CD4-positive, alpha-beta T cell (primary cell): ENCODE measurements at regions not wholly inside any gene's neighbourhood (a gene's known extent, or its start where the extent isn't known, plus 50 kb on each side); places are given as distances from the start of the nearest gene placed in this dataset.
"Not testable (repeated sequence)": the region's sequence is repeated elsewhere in the genome, so short reads cannot be mapped to it uniquely, and the experiment has no call there.

Experiments
- ATAC-seq: fragments of 200-7000 bp; cut with Tn5 transposase; one replicate; pipeline ENCODE4 v1.10.0; 2022; ENCODE audit warnings: mild to moderate bottlenecking; ENCODE audit not compliant: poor library complexity
- CTCF ChIA-PET: fragments of 350-600 bp; sonication (Branson Sonifier 250); formaldehyde crosslinking; loops from one replicate; lab custom pipeline; 2021; ENCODE audit warnings: antibody characterized with exemption, inconsistent platforms; lab: Charles Lee
- POLR2A ChIA-PET: fragments of 350-600 bp; sonication (Branson Sonifier 250); formaldehyde crosslinking; loops from one replicate; lab custom pipeline; 2021; ENCODE audit warnings: antibody characterized with exemption, inconsistent platforms; lab: Charles Lee
- DNase-seq, 14 experiments: peaks; one replicate each; pipeline ENCODE4 v3.0.0-alpha.2; 2013 to 2020; ENCODE audit warnings: mixed read lengths in 2 of 14
- H3K27ac ChIP-seq, 2 donors: one replicate each; pipeline versions ENCODE4 v1.5.1 to v1.7.0; 2013; ENCODE audit warnings: low read length in 2 of 2, low read depth in 1 of 2, mild to moderate bottlenecking in 1 of 2
- H3K27me3 ChIP-seq, 2 experiments: 1 replicate in 1 of 2; 2 replicates in 1 of 2; pipeline versions ENCODE4 v1.6.1 to v1.7.0; 2013; ENCODE audit warnings: low read length in 2 of 2, control low read depth in 1 of 2, mild to moderate bottlenecking in 1 of 2, moderate library complexity in 1 of 2; ENCODE audit not compliant: insufficient read depth in 2 of 2, control insufficient read depth in 1 of 2
- H3K36me3 ChIP-seq: one replicate; pipeline ENCODE4 v1.6.1; 2013; ENCODE audit warnings: low read length, control low read depth; ENCODE audit not compliant: insufficient read depth
- H3K4me1 ChIP-seq: one replicate; pipeline ENCODE4 v1.6.1; 2013; ENCODE audit warnings: low read length, control low read depth; ENCODE audit not compliant: insufficient read depth
- H3K4me3 ChIP-seq: one replicate; pipeline ENCODE4 v1.5.1; 2013; ENCODE audit warnings: mild to moderate bottlenecking, low read length, moderate library complexity
- H3K9me3 ChIP-seq, 2 experiments: 1 replicate in 1 of 2; 2 replicates in 1 of 2; pipeline versions ENCODE4 v1.6.1 to v1.7.0; 2013; ENCODE audit warnings: low read length in 2 of 2, mild to moderate bottlenecking in 2 of 2, control low read depth in 1 of 2, moderate library complexity in 1 of 2; ENCODE audit not compliant: control insufficient read depth in 1 of 2, insufficient read depth in 1 of 2
- H3K27ac Mint-ChIP-seq: one replicate; pipeline ENCODE4 v1.8.0; 2020; ENCODE audit warnings: mixed read lengths
- H3K27me3 Mint-ChIP-seq: one replicate; pipeline ENCODE4 v1.8.0; 2021; ENCODE audit warnings: mixed read lengths
- H3K36me3 Mint-ChIP-seq: one replicate; pipeline ENCODE4 v1.8.0; 2021; ENCODE audit warnings: low read depth, mixed read lengths
- H3K4me1 Mint-ChIP-seq: one replicate; pipeline ENCODE4 v1.8.0; 2021; ENCODE audit warnings: low read depth, mixed read lengths
- H3K4me3 Mint-ChIP-seq: one replicate; pipeline ENCODE4 v1.8.0; 2020; ENCODE audit warnings: mild to moderate bottlenecking, mixed read lengths
- H3K9me3 Mint-ChIP-seq: one replicate; pipeline ENCODE4 v1.8.0; 2020; ENCODE audit warnings: mixed read lengths
- CTCF ChIP-seq: fragments of 200-600 bp; IDR thresholded peaks from one replicate; pipeline ENCODE4 v1.8.0; 2022; ENCODE audit warnings: antibody characterized with exemption, mild to moderate bottlenecking
- intact Hi-C, 2 experiments: fragments of 100-400 bp; cut with DNase I in 1 of 2; cut with micrococcal nuclease in 1 of 2; formaldehyde crosslinking; loops; one replicate each; pipeline versions ENCODE4 v1.15.1 to v1.9.0; 2023 to 2025; cut with DNase I, micrococcal nuclease

GRCh38 chr20:47907031-47907675 is 121.9 kb upstream of the SULF2 start:
- no peak overlapping the region for H3K4me3 Mint-ChIP-seq
- H3K27ac ChIP-seq = no peak overlapping the region
- ChIA-PET CTCF (no interaction called here), POLR2A (no interaction called here)
- no peaks in the 10 kb centered on the region for H3K27me3 ChIP-seq
- H3K9me3 ChIP-seq = peaks cover 0 to 5% of the 10 kb centered on the region in 2 experiments
- no peaks in the 10 kb centered on the region for H3K9me3 Mint-ChIP-seq
- H3K36me3 ChIP-seq = no peaks in the 10 kb centered on the region
- no peak for ATAC-seq
- no peaks in the 10 kb centered on the region for H3K4me1 ChIP-seq
- intact Hi-C loops = no loop called here
- no peak for DNase-seq
- no peak overlapping the region for H3K27ac Mint-ChIP-seq
- H3K4me1 Mint-ChIP-seq = no peaks in the 10 kb centered on the region
- H3K27me3 Mint-ChIP-seq = peaks cover 15% of the 10 kb centered on the region
- H3K36me3 Mint-ChIP-seq = no peaks in the 10 kb centered on the region
- H3K4me3 ChIP-seq = no peak overlapping the region
- no peak for TF ChIP-seq CTCF

GRCh38 chr20:47906348-47906660 is 121.0 kb upstream of the SULF2 start:
- peaks cover 15% of the 10 kb centered on the region for H3K27me3 Mint-ChIP-seq
- ATAC-seq (no peak), DNase-seq (no peak)
- H3K9me3 Mint-ChIP-seq = no peaks in the 10 kb centered on the region
- H3K27ac Mint-ChIP-seq = no peak overlapping the region
- TF ChIP-seq CTCF = no peak
- H3K27me3 ChIP-seq = no peaks in the 10 kb centered on the region
- H3K4me3 ChIP-seq = no peak overlapping the region
- ChIA-PET POLR2A (no interaction called here), CTCF (no interaction called here)
- H3K9me3 ChIP-seq = peaks cover 0 to 5% of the 10 kb centered on the region in 2 experiments
- no peaks in the 10 kb centered on the region for H3K36me3 ChIP-seq
- H3K4me1 ChIP-seq = no peaks in the 10 kb centered on the region
- H3K36me3 Mint-ChIP-seq = no peaks in the 10 kb centered on the region
- no peaks in the 10 kb centered on the region for H3K4me1 Mint-ChIP-seq
- H3K27ac ChIP-seq = no peak overlapping the region
- no peak overlapping the region for H3K4me3 Mint-ChIP-seq
- intact Hi-C loops = no loop called here

- H3K4me1 ChIP-seq = no peaks in the 10 kb centered on the region
- no peak overlapping the region for H3K4me3 ChIP-seq
- ChIA-PET CTCF (no interaction called here), POLR2A (no interaction called here)
- peaks cover 0 to 5% of the 10 kb centered on the region in 2 experiments for H3K9me3 ChIP-seq
- peaks cover 15% of the 10 kb centered on the region for H3K27me3 Mint-ChIP-seq
- H3K4me1 Mint-ChIP-seq = no peaks in the 10 kb centered on the region
- no peak for ATAC-seq
- H3K27ac ChIP-seq = no peak overlapping the region
- no peaks in the 10 kb centered on the region for H3K9me3 Mint-ChIP-seq
- H3K4me3 Mint-ChIP-seq = no peak overlapping the region
- intact Hi-C loops = no loop called here
- no peak for TF ChIP-seq CTCF
- no peaks in the 10 kb centered on the region for H3K36me3 Mint-ChIP-seq
- no peaks in the 10 kb centered on the region for H3K36me3 ChIP-seq
- no peaks in the 10 kb centered on the region for H3K27me3 ChIP-seq
- DNase-seq = no peak
- no peak overlapping the region for H3K27ac Mint-ChIP-seq
These were observed 120.5 kb upstream of the SULF2 start for GRCh38 chr20:47905628-47906347.

GRCh38 chr20:47903009-47903408 is 117.7 kb upstream of the SULF2 start:
- intact Hi-C loops, DNase-seq, H3K4me3 Mint-ChIP-seq, CTCF ChIA-PET, H3K27ac ChIP-seq, H3K27ac Mint-ChIP-seq, H3K9me3 ChIP-seq, H3K27me3 ChIP-seq, H3K9me3 Mint-ChIP-seq, H3K4me3 ChIP-seq, ATAC-seq, H3K36me3 Mint-ChIP-seq, POLR2A ChIA-PET, H3K4me1 ChIP-seq, H3K4me1 Mint-ChIP-seq, H3K36me3 ChIP-seq: not testable (repeated sequence)
- peaks cover 11% of the 10 kb centered on the region for H3K27me3 Mint-ChIP-seq

- H3K27me3 ChIP-seq, H3K9me3 ChIP-seq, H3K4me1 ChIP-seq, H3K27ac ChIP-seq, POLR2A ChIA-PET, H3K36me3 Mint-ChIP-seq, H3K27ac Mint-ChIP-seq, H3K4me1 Mint-ChIP-seq, H3K4me3 Mint-ChIP-seq, ATAC-seq, H3K9me3 Mint-ChIP-seq, H3K4me3 ChIP-seq, H3K27me3 Mint-ChIP-seq, DNase-seq, CTCF ChIA-PET, H3K36me3 ChIP-seq: not testable (repeated sequence)
- intact Hi-C loops = loop anchor here in 1 of 2 experiments (10.0 kb wide), 1 partner anchor 55 kb away; no protein-coding TSS in a partner anchor
These were observed 114.0 kb upstream of the SULF2 start for GRCh38 chr20:47899313-47899712.
